ENCODE measurements at regions not wholly inside any gene's neighbourhood (a gene's known extent, or its start where the extent isn't known, plus 50 kb on each side); places are given as distances from the start of the nearest gene placed in this dataset.

GRCh38 chr5:144644317-144644716 lies 473.6 kb downstream of the KCTD16 start:
- ChIA-PET POLR2A (ENCODE audit: low non-redundant PET) (no interaction called here), CTCF (no interaction called here)
- Histone ChIP-seq H3K27me3 (replicated peaks; ENCODE audit: insufficient read depth, low read depth, low read length, poor library complexity) (peaks cover 13% of the 10 kb centered on the region), H3K9me3 (ENCODE audit: low read depth, low read length, poor library complexity, severe bottlenecking) (no peaks in the 10 kb centered on the region), H3K36me3 (ENCODE audit: insufficient read depth, low read length, poor library complexity, severe bottlenecking) (no peaks in the 10 kb centered on the region), H3K4me3 (ENCODE audit: low read depth, low read length, poor library complexity, severe bottlenecking) (no peak overlapping the region), H3K27ac (ENCODE audit: low read depth, low read length, poor library complexity, severe bottlenecking) (no peak overlapping the region), H3K4me1 (ENCODE audit: insufficient read depth, low read length, poor library complexity, severe bottlenecking) (no peaks in the 10 kb centered on the region)
- intact Hi-C loops (cut with micrococcal nuclease; ENCODE audit: unreplicated experiment) = no loop called here
- no peak for DNase-seq (ENCODE audit: low spot score)
- BruUV-seq (replicated peaks) = no TSS peak
- TF ChIP-seq, protein P1, sequence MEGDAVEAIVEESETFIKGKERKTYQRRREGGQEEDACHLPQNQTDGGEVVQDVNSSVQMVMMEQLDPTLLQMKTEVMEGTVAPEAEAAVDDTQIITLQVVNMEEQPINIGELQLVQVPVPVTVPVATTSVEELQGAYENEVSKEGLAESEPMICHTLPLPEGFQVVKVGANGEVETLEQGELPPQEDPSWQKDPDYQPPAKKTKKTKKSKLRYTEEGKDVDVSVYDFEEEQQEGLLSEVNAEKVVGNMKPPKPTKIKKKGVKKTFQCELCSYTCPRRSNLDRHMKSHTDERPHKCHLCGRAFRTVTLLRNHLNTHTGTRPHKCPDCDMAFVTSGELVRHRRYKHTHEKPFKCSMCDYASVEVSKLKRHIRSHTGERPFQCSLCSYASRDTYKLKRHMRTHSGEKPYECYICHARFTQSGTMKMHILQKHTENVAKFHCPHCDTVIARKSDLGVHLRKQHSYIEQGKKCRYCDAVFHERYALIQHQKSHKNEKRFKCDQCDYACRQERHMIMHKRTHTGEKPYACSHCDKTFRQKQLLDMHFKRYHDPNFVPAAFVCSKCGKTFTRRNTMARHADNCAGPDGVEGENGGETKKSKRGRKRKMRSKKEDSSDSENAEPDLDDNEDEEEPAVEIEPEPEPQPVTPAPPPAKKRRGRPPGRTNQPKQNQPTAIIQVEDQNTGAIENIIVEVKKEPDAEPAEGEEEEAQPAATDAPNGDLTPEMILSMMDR (conservative IDR thresholded peaks at IDR 0.05; ENCODE audit: low read depth, low read length) = no peak
- TF ChIP-seq EZH2 (IDR thresholded peaks at IDR 0.05; ENCODE audit: borderline replicate concordance, low read depth, low read length, poor library complexity, severe bottlenecking) = no peak

DNA sequence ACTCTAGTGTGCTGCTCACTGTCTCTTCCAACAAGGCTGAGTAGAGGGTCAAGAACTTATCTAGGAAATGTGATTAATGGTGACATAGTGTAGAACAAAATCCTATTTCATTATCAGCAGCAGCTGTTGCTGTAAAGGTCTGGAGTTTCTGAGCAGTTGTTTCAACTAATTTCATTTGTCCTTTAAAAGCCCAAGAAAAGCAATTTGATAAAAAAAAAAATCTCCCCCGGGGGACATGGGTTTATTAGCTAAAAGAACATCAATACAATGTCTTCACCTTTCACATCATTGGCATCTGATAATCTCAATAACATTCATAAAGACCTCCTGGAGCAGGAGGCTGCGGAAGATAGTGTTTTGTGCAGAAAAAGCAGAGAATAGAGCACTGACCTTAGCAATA lies 468.1 kb downstream of the KCTD16 start:
- CTCF ChIA-PET = no interaction called here
- intact Hi-C loops (cut with micrococcal nuclease; ENCODE audit: unreplicated experiment) = no loop called here
- BruUV-seq (replicated peaks) = no TSS peak
- no peaks in the 10 kb centered on the region for H3K4me1 ChIP-seq (ENCODE audit: insufficient read depth, low read length, poor library complexity, severe bottlenecking)
- POLR2A ChIA-PET (ENCODE audit: low non-redundant PET) = no interaction called here
- H3K4me3 ChIP-seq (ENCODE audit: low read depth, low read length, poor library complexity, severe bottlenecking) = no peak overlapping the region
- no peak for TF ChIP-seq EZH2 (IDR thresholded peaks at IDR 0.05; ENCODE audit: borderline replicate concordance, low read depth, low read length, poor library complexity, severe bottlenecking)
- TF ChIP-seq, protein P1 (conservative IDR thresholded peaks at IDR 0.05; ENCODE audit: low read depth, low read length) = no peak
- no peaks in the 10 kb centered on the region for H3K36me3 ChIP-seq (ENCODE audit: insufficient read depth, low read length, poor library complexity, severe bottlenecking)
- no peak overlapping the region for H3K27ac ChIP-seq (ENCODE audit: low read depth, low read length, poor library complexity, severe bottlenecking)
- DNase-seq (ENCODE audit: low spot score) = no peak
- H3K9me3 ChIP-seq (ENCODE audit: low read depth, low read length, poor library complexity, severe bottlenecking) = peaks cover 7% of the 10 kb centered on the region
- H3K27me3 ChIP-seq (replicated peaks; ENCODE audit: insufficient read depth, low read depth, low read length, poor library complexity) = peaks cover 17% of the 10 kb centered on the region

- intact Hi-C loops (cut with micrococcal nuclease; ENCODE audit: unreplicated experiment) = no loop called here
- Histone ChIP-seq H3K4me1 (ENCODE audit: insufficient read depth, low read length, poor library complexity, severe bottlenecking) (no peaks in the 10 kb centered on the region), H3K27me3 (replicated peaks; ENCODE audit: insufficient read depth, low read depth, low read length, poor library complexity) (peaks cover 2% of the 10 kb centered on the region), H3K27ac (ENCODE audit: low read depth, low read length, poor library complexity, severe bottlenecking) (no peak overlapping the region), H3K36me3 (ENCODE audit: insufficient read depth, low read length, poor library complexity, severe bottlenecking) (no peaks in the 10 kb centered on the region), H3K4me3 (ENCODE audit: low read depth, low read length, poor library complexity, severe bottlenecking) (no peak overlapping the region), H3K9me3 (ENCODE audit: low read depth, low read length, poor library complexity, severe bottlenecking) (peaks cover 7% of the 10 kb centered on the region)
- TF ChIP-seq, protein P1 (conservative IDR thresholded peaks at IDR 0.05; ENCODE audit: low read depth, low read length) = no peak
- POLR2A ChIA-PET (ENCODE audit: low non-redundant PET) = no interaction called here
- no peak for DNase-seq (ENCODE audit: low spot score)
- no TSS peak for BruUV-seq (replicated peaks)
- CTCF ChIA-PET = no interaction called here
Observed at GRCh38 chr5:144634138-144634537, 463.5 kb downstream of the KCTD16 start.

All from A673 (cell line).